ENCODE measurements at regions not wholly inside any gene's neighbourhood (a gene's known extent, or its start where the extent isn't known, plus 50 kb on each side); places are given as distances from the start of the nearest gene placed in this dataset.
"Not testable (repeated sequence)": the region's sequence is repeated elsewhere in the genome, so short reads cannot be mapped to it uniquely, and the experiment has no call there.

GRCh38 chr5:167378894-167379723, 912.3 kb upstream of the WWC1 start:
- DNase-seq (ENCODE audit: low read depth in 2 of 2) = no peak

DNA sequence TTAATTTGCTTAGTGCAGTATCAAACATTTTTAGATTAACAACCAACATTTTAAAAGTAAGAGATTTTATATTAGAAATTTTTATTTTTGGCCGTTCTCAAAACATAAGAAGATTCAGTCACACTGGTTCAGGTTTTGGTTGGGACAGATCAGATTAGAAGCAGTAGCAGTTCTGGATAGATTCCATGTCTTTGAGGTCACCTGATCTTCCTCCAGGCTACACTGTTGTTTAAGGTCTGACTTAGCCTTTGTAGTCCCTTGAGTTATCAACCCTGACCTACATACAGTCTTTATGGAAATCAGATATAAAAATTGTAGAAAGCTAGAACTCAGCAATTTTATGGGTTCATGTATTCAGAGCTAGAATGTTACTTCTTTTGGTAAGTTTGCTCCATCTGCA, 910.0 kb upstream of the WWC1 start:
- DNase-seq (ENCODE audit: low read depth in 2 of 2) = no peak

GRCh38 chr5:167389537-167389936, 901.9 kb upstream of the WWC1 start:
- no peak for DNase-seq (ENCODE audit: low read depth in 2 of 2)

- not testable (repeated sequence) for DNase-seq (ENCODE audit: low read depth in 2 of 2)
Observed at GRCh38 chr5:167391286-167391685, 900.2 kb upstream of the WWC1 start.

DNA sequence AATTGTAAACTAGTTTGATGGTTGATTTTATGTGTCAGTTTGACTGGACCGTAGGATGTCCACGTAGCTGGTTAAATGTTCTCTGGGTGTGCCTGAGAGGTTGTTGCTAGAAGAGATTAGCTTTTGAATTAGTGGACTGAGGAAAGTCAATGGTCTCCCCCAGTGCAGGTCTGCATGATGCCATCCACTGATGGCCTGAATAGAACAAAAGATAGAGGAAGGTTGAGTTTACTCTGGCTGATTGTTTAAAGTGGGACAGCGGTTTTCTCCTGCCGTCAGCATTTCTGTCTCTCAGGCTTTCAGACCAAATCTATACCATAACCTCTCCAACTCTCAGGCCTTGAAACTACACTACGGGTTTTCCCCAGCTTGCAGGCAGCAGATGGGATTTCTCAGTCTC, 899.2 kb upstream of the WWC1 start:
- DNase-seq (ENCODE audit: low read depth in 2 of 2) = no peak

DNA sequence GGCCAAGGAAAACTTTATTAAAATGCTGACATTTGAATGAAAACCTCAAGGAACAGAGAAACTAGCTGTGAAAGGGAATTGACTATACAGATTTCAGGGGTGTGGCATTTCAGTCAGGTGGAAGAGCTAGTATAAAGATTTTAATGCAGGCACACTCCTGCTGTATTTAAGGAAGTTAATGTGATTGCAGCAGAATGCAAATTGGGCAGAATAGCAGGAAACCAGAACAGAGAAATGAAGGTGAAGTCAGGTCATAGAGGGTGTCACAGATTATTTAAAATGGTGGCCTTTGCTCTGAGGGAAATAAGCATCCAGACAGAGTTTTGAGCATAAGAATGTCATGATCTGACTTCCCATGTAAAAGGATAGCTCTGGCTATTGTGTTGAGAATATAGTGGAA, 898.1 kb upstream of the WWC1 start:
- DNase-seq (ENCODE audit: low read depth in 2 of 2) = no peak

GRCh38 chr5:167402671-167403070, 888.8 kb upstream of the WWC1 start:
- DNase-seq (ENCODE audit: low read depth in 2 of 2) = no peak

- no peak for DNase-seq (ENCODE audit: low read depth in 2 of 2)
Observed at GRCh38 chr5:167406513-167406912, 884.9 kb upstream of the WWC1 start.

- DNase-seq (ENCODE audit: low read depth in 2 of 2) = no peak
Observed at GRCh38 chr5:167412556-167412955, 878.9 kb upstream of the WWC1 start.

DNA sequence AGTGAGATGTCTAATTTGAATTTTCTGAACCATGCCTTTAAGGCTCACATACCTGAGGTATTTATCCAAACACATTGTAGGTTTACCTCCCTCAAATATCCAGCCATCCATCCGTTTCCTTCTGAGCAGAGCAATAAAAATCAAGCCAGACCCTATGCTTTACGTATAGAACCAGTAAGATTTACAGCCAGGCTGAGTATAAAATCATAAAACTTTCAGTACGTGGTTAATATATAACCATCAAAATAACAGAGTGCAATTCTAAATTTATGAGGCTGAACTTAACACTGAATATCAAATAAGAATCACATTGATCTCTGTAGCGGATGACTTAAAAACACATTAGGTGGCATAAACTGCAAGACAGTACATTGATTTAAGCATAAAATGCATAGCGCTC, 877.9 kb upstream of the WWC1 start:
- no peak for DNase-seq (ENCODE audit: low read depth in 2 of 2)

GRCh38 chr5:167414611-167415010, 876.8 kb upstream of the WWC1 start:
- DNase-seq (ENCODE audit: low read depth in 2 of 2) = no peak

DNA sequence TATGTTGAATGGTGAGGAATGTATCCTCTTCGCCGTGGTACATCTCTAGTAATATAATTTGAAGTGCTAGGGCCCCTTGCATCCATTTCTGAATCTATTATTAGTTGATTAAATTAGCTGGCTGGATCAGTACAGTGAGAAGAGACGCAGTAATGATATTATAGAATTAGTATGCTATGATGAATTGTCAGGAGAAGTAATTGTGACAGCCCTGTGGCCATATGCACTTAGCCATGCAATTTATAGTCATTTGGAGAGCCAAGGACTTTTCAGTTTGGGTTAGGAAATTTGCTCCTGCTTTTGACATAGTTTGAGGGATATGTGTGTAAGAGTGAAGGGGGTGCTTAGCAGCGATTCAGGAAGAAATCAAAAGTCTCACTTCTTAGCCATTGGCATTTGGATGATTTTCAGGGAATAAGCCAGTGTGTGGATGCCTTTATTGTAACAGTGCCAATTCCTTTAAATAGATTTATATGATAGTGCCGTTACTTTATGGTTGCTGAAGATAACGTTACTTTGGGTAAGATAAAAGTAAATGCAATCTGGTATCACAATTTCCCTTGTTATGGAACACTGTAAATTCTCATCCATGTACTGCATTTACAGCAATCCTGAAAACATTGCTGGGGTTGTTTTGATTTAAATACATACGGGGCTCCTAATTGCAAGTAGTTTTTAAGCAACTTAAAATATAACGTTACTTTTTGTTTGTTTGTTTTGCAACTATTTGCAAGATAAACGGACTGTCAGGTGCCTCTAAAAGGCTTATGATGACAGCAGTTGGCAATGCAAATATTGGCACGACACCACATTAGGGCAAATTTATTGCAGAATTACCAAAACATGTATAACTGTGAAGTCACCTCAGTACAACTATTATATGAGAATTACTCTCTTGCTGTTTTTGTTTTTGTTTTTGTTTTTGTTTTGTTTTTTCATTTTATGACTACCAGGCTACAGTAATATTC, 875.4 kb upstream of the WWC1 start:
- DNase-seq (ENCODE audit: low read depth in 2 of 2) = no peak

- no peak for DNase-seq (ENCODE audit: low read depth in 2 of 2)
Observed at GRCh38 chr5:167417662-167418061, 873.8 kb upstream of the WWC1 start.

- no peak for DNase-seq (ENCODE audit: low read depth in 2 of 2)
Observed at GRCh38 chr5:167425161-167425560, 866.3 kb upstream of the WWC1 start.

DNA sequence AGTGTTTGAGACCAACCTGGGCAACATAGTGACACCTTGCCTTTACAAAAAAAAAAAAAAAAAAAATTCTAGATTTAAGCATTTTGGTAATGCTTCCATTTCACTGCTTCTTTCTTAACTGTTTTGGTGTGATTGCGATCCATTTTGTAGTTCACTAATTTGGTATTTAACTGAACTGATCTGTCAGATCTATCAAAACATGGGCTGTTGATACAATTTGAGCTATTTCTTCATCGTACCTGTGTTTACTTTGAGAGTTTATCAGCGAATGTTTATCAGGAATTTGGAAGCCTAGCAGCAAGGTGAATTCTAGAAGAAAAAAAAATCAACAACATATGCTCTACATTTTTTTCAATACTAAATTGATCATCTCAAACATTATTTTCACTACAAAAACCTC, 864.9 kb upstream of the WWC1 start:
- no peak for DNase-seq (ENCODE audit: low read depth in 2 of 2)

- DNase-seq (ENCODE audit: low read depth in 2 of 2) = not testable (repeated sequence)
Observed at GRCh38 chr5:167427641-167428040, 863.8 kb upstream of the WWC1 start.

DNA sequence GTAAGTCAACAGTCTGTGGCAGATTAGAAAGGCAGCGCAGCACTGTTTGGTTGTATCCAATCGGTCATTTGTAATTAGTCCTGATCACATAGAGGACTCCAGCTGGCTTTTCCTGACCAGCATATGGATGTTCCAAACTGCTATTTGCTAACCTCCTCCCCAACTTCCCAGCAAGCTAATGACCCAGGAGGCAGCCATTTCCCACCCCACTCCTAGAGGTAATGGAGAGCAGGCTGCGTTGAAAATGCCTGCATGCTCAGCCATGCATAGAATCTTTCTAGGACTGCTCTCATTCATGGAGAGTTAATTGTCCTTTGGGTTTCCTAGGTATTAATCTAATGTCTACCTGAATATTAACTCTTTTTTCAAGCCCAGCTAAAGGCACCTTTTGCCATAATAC, 850.6 kb upstream of the WWC1 start:
- DNase-seq (ENCODE audit: low read depth in 2 of 2) = no peak

DNA sequence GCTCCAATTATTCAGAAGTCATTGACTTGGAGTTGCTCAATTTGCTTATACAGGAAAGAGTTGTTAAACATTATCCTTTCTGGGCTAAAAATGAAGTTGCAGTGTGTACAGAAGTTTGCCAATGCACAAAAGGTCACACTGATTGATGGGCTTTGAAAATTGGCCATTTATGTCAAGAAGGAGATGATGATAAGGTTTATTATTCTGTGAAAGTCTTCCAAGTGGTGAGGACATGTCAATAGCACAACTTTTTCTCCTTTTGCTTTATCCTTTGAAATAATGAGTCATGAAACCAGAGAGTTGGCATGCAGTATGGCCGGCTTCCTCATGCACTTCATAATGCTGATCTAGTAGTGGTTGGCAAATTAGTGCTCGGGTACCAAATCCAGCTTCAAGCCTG, 848.5 kb upstream of the WWC1 start:
- no peak for DNase-seq (ENCODE audit: low read depth in 2 of 2)

DNA sequence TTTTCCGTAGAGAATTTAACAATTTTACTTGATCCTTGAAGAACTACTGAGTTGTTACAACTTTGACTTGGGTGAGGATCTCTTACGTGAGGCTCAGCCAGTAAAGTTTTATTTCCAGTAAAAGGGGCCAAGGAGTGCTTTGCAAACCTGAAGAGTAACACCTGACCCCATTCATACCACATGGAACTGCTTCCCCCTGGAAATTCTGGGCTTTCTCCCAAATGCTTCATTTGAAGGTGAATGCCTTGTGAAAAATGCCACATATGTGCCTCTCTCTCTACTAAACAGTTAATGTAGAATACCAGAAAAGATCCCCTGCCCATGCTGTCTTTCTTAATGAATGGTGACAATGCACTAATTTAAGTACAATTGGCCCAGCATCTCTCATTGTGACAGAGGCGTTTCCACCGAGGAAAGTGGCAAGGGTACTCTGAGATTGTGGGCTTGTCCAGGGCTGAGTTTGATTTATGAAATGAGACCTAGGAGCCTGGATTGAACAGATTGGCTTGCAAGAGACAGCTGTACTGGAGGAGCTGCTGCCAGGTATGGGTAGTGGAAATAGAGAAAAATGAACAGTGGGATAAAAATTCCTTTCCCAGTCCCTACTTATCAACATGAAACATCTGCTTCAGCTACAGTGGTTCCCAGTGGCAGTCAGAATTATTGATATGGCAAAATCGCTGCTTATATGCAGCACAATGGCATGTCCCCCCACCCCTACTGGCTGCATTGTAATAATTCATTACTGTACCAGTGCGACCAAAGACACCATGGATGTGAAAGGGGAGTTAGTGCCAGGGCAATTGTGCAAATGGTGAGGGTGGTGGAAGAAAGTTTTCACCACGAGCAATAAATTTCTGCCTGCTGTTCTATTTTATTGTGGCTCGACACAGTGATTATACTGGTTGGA, 843.7 kb upstream of the WWC1 start:
- DNase-seq (ENCODE audit: low read depth in 2 of 2) = no peak

DNA sequence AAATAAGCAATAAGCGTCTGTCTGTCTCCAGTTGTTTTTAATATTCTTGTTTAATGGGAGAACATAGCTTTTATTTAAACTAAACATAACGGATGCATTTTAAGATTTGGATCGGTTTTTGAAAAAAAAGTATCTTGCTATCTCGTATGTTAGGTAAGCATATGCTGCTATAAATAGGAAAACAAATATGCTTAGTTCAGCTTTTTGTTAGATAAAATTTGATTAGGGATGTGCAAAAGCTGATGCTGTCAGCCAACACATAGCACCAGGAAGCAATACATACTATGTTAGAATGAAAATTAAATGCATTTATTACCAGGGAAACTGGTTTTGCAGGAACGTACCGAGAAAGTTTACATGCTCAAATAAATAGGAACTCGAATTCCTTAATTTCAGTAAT, 843.1 kb upstream of the WWC1 start:
- no peak for DNase-seq (ENCODE audit: low read depth in 2 of 2)

- no peak for DNase-seq (ENCODE audit: low read depth in 2 of 2)
Observed at GRCh38 chr5:167451076-167451475, 840.4 kb upstream of the WWC1 start.

DNA sequence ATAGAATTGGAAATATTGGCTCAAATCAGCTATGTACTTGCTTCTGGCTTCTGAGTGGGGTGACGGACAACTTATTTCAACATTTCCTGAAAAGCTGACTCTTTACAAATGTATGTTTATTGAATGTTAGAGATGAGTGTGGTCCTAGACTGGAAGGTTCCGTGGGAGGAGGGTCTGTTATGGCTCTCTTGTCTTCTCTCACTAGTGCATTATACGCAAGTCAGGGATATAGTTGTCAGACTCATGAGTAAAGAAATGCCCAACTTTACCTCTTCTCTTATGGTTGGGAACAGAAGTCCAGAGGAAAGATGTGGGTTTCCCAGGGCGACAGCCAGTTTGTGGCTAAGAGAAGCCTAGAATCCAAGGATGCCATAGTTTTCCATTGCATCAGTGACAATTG, 839.3 kb upstream of the WWC1 start:
- no peak for DNase-seq (ENCODE audit: low read depth in 2 of 2)

Data from stimulated activated CD4-positive, alpha-beta T cell treated with anti-CD3 and anti-CD28 coated beads, Interleukin-1b, Interleukin-23, amount 100 ng/mL, for 4 hours (primary cell).